ENCODE measurements at regions not wholly inside any gene's neighbourhood (a gene's known extent, or its start where the extent isn't known, plus 50 kb on each side); places are given as distances from the start of the nearest gene placed in this dataset.

DNA sequence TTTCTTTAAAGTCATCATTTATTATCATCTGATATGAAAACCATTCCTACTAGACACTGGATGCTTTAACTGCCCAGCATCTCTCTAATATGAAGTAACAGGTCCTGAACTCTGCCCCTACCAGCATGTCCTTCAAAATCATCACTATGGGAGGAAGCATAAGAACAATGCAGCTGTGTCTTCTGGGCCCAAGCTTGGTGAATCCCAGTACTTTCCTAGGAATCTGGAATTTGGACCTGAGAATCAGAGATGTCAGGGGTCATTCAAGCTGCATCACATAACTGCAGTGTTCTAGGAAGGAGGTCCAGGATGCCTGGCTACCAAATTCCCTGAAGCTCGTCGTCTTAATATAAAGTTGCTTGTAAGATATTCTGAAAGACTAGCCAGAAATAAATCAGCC lies 182.7 kb downstream of the AHR start:
- no peaks in the 10 kb centered on the region for H3F3A ChIP-seq (ENCODE audit: insufficient read depth)
- no peak overlapping the region for H2AFZ ChIP-seq (ENCODE audit: low read depth, low read length, severe bottlenecking)
- H3K9me3 ChIP-seq (ENCODE audit: insufficient read depth, low read length) = no peaks in the 10 kb centered on the region
- no peaks in the 10 kb centered on the region for H3K9me2 ChIP-seq (replicated peaks; ENCODE audit: insufficient read depth, low read length)
- no peak overlapping the region for H3K4me2 ChIP-seq (ENCODE audit: low read depth, low read length, poor library complexity, severe bottlenecking)
- TF ChIP-seq, protein P1, sequence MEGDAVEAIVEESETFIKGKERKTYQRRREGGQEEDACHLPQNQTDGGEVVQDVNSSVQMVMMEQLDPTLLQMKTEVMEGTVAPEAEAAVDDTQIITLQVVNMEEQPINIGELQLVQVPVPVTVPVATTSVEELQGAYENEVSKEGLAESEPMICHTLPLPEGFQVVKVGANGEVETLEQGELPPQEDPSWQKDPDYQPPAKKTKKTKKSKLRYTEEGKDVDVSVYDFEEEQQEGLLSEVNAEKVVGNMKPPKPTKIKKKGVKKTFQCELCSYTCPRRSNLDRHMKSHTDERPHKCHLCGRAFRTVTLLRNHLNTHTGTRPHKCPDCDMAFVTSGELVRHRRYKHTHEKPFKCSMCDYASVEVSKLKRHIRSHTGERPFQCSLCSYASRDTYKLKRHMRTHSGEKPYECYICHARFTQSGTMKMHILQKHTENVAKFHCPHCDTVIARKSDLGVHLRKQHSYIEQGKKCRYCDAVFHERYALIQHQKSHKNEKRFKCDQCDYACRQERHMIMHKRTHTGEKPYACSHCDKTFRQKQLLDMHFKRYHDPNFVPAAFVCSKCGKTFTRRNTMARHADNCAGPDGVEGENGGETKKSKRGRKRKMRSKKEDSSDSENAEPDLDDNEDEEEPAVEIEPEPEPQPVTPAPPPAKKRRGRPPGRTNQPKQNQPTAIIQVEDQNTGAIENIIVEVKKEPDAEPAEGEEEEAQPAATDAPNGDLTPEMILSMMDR (IDR thresholded peaks at IDR 0.05; ENCODE audit: insufficient read depth, low read length, poor library complexity, severe bottlenecking) = no peak
- TF ChIP-seq EZH2phosphoT487 (conservative IDR thresholded peaks at IDR 0.05; ENCODE audit: low read length) = no peak
- H3K4me3 ChIP-seq (ENCODE audit: insufficient read depth, low read length, poor library complexity, severe bottlenecking) = no peak overlapping the region
- H3K79me2 ChIP-seq (ENCODE audit: insufficient read depth, low read length) = no peaks in the 10 kb centered on the region
- no peaks in the 10 kb centered on the region for H3K27me3 ChIP-seq (ENCODE audit: low read length)
- no peak overlapping the region for H3K27ac ChIP-seq (ENCODE audit: low read depth, low read length)
- H4K20me1 ChIP-seq (ENCODE audit: low read depth, low read length) = no peaks in the 10 kb centered on the region
- no peak overlapping the region for H3K9ac ChIP-seq (ENCODE audit: low read length)
- H3K36me3 ChIP-seq (ENCODE audit: low read length) = no peaks in the 10 kb centered on the region

DNA sequence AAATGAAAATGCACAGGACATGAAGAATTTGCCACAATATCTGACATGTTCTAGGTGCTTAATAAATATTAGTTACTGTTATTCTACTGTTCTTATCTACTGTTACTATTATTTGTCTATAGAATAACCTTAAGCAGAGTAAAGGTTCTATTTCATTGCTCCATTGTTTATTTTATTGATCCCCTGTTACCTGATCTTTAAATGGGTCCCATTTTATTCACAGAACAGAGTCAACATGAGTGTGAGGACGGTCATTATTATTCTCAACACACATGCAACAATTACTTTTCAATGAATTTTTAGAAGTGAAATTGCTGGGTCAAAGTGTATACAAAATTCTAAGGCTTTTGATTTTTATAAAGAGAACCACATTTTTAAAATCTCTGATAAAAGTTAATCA lies 186.9 kb downstream of the AHR start:
- H2AFZ ChIP-seq (ENCODE audit: low read depth, low read length, severe bottlenecking) = no peak overlapping the region
- H3K79me2 ChIP-seq (ENCODE audit: insufficient read depth, low read length) = no peaks in the 10 kb centered on the region
- no peak overlapping the region for H3K4me3 ChIP-seq (ENCODE audit: insufficient read depth, low read length, poor library complexity, severe bottlenecking)
- no peaks in the 10 kb centered on the region for H3K9me3 ChIP-seq (ENCODE audit: insufficient read depth, low read length)
- H3K9me2 ChIP-seq (replicated peaks; ENCODE audit: insufficient read depth, low read length) = no peaks in the 10 kb centered on the region
- no peaks in the 10 kb centered on the region for H3F3A ChIP-seq (ENCODE audit: insufficient read depth)
- H3K9ac ChIP-seq (ENCODE audit: low read length) = no peak overlapping the region
- no peaks in the 10 kb centered on the region for H4K20me1 ChIP-seq (ENCODE audit: low read depth, low read length)
- H3K4me2 ChIP-seq (ENCODE audit: low read depth, low read length, poor library complexity, severe bottlenecking) = no peak overlapping the region
- H3K27me3 ChIP-seq (ENCODE audit: low read length) = no peaks in the 10 kb centered on the region
- no peaks in the 10 kb centered on the region for H3K36me3 ChIP-seq (ENCODE audit: low read length)
- TF ChIP-seq EZH2phosphoT487 (conservative IDR thresholded peaks at IDR 0.05; ENCODE audit: low read length) = no peak
- TF ChIP-seq, protein P1 (IDR thresholded peaks at IDR 0.05; ENCODE audit: insufficient read depth, low read length, poor library complexity, severe bottlenecking) = no peak
- H3K27ac ChIP-seq (ENCODE audit: low read depth, low read length) = no peak overlapping the region

DNA sequence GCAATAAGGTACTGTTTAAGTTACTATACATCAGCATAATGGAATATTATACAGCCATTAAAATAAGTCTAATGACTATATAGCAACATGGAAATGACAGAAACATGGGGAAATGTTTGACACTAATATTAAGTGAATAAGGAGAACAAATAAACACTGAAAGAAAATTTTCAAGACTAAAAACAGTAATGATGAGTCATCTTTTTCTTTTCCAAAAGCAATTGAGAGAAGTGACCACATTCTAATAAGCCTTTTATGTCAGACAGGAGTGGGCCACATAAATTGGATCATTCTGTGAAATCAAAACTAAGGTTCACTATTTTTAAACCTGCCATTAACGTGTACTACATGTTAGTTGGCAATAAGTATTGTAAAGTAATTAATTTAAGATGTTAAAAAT lies 187.5 kb downstream of the AHR start:
- Histone ChIP-seq H3K4me2 (ENCODE audit: low read depth, low read length, poor library complexity, severe bottlenecking) (no peak overlapping the region), H3K9ac (ENCODE audit: low read length) (no peak overlapping the region), H3K27me3 (ENCODE audit: low read length) (no peaks in the 10 kb centered on the region), H3K27ac (ENCODE audit: low read depth, low read length) (no peak overlapping the region), H3K79me2 (ENCODE audit: insufficient read depth, low read length) (no peaks in the 10 kb centered on the region), H4K20me1 (ENCODE audit: low read depth, low read length) (no peaks in the 10 kb centered on the region), H2AFZ (ENCODE audit: low read depth, low read length, severe bottlenecking) (no peak overlapping the region), H3K4me3 (ENCODE audit: insufficient read depth, low read length, poor library complexity, severe bottlenecking) (no peak overlapping the region), H3F3A (ENCODE audit: insufficient read depth) (no peaks in the 10 kb centered on the region), H3K36me3 (ENCODE audit: low read length) (no peaks in the 10 kb centered on the region), H3K9me3 (ENCODE audit: insufficient read depth, low read length) (no peaks in the 10 kb centered on the region), H3K9me2 (replicated peaks; ENCODE audit: insufficient read depth, low read length) (no peaks in the 10 kb centered on the region)
- TF ChIP-seq, protein P1 (IDR thresholded peaks at IDR 0.05; ENCODE audit: insufficient read depth, low read length, poor library complexity, severe bottlenecking) = no peak

DNA sequence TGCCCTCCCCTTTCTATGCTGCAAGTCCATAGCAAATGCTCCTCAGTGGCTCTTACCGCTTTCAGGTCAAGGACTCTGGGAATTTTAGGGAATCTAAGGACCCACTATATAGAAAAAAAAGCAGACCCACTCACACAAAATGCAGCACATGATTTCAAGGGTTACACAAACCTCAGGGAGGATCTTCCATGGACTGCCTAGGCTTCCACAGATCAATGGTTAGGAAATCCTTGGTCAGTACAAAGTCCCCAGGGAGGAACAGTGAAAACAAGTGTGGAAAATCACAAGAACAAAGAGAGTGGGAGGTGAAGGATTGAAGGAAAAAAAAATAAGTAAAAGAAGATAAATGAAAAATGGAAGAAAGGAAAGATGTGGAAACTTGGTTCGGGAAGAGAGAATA lies 188.4 kb downstream of the AHR start:
- H3K4me2 ChIP-seq (ENCODE audit: low read depth, low read length, poor library complexity, severe bottlenecking) = no peak overlapping the region
- no peak overlapping the region for H3K4me3 ChIP-seq (ENCODE audit: insufficient read depth, low read length, poor library complexity, severe bottlenecking)
- no peaks in the 10 kb centered on the region for H3K36me3 ChIP-seq (ENCODE audit: low read length)
- H3K79me2 ChIP-seq (ENCODE audit: insufficient read depth, low read length) = no peaks in the 10 kb centered on the region
- no peaks in the 10 kb centered on the region for H3K27me3 ChIP-seq (ENCODE audit: low read length)
- no peak overlapping the region for H3K27ac ChIP-seq (ENCODE audit: low read depth, low read length)
- H3K9me3 ChIP-seq (ENCODE audit: insufficient read depth, low read length) = no peaks in the 10 kb centered on the region
- H3K9ac ChIP-seq (ENCODE audit: low read length) = no peak overlapping the region
- TF ChIP-seq EZH2phosphoT487 (conservative IDR thresholded peaks at IDR 0.05; ENCODE audit: low read length) = no peak
- TF ChIP-seq, protein P1 (IDR thresholded peaks at IDR 0.05; ENCODE audit: insufficient read depth, low read length, poor library complexity, severe bottlenecking) = no peak
- H4K20me1 ChIP-seq (ENCODE audit: low read depth, low read length) = no peaks in the 10 kb centered on the region
- H2AFZ ChIP-seq (ENCODE audit: low read depth, low read length, severe bottlenecking) = no peak overlapping the region
- H3K9me2 ChIP-seq (replicated peaks; ENCODE audit: insufficient read depth, low read length) = no peaks in the 10 kb centered on the region
- no peaks in the 10 kb centered on the region for H3F3A ChIP-seq (ENCODE audit: insufficient read depth)
